ENCODE measurements at regions not wholly inside any gene's neighbourhood (a gene's known extent, or its start where the extent isn't known, plus 50 kb on each side); places are given as distances from the start of the nearest gene placed in this dataset.
A peak's percentile ranks its signal among the peaks of the same experiment; 100 is the strongest.

GRCh38 chr3:184466413-184466960 is 86.6 kb downstream of the CHRD start:
- peak; percentile 43 for DNase-seq (ENCODE audit: low spot score)
- Mint-ChIP-seq H3K4me1 (ENCODE audit: low read depth) (no peaks in the 10 kb centered on the region), H3K36me3 (ENCODE audit: low read depth) (no peaks in the 10 kb centered on the region), H3K27me3 (ENCODE audit: low read depth) (peaks cover 21% of the 10 kb centered on the region), H3K27ac (ENCODE audit: unreplicated experiment) (no peak overlapping the region), H3K4me3 (ENCODE audit: unreplicated experiment) (no peak overlapping the region), H3K9me3 (ENCODE audit: low read depth) (peaks cover 5% of the 10 kb centered on the region)
- TF ChIP-seq CTCF (IDR thresholded peaks at IDR 0.05), result no peak

- Mint-ChIP-seq H3K4me1 (ENCODE audit: low read depth) (no peaks in the 10 kb centered on the region), H3K9me3 (ENCODE audit: low read depth) (peaks cover 5% of the 10 kb centered on the region), H3K36me3 (ENCODE audit: low read depth) (no peaks in the 10 kb centered on the region), H3K27me3 (ENCODE audit: low read depth) (peaks cover 22% of the 10 kb centered on the region), H3K27ac (ENCODE audit: unreplicated experiment) (no peak overlapping the region), H3K4me3 (ENCODE audit: unreplicated experiment) (no peak overlapping the region)
- no peak for DNase-seq (ENCODE audit: low spot score)
- TF ChIP-seq CTCF (IDR thresholded peaks at IDR 0.05), result no peak
These were observed 87.3 kb downstream of the CHRD start for GRCh38 chr3:184467171-184467570.

- Mint-ChIP-seq H3K36me3 (ENCODE audit: low read depth) (peaks cover 1% of the 10 kb centered on the region), H3K27me3 (ENCODE audit: low read depth) (peaks cover 43% of the 10 kb centered on the region), H3K9me3 (ENCODE audit: low read depth) (peaks cover 10% of the 10 kb centered on the region), H3K27ac (ENCODE audit: unreplicated experiment) (no peak overlapping the region), H3K4me3 (ENCODE audit: unreplicated experiment) (no peak overlapping the region), H3K4me1 (ENCODE audit: low read depth) (no peaks in the 10 kb centered on the region)
- DNase-seq (ENCODE audit: low spot score), result no peak
- TF ChIP-seq CTCF (IDR thresholded peaks at IDR 0.05), result no peak
These were observed 90.7 kb downstream of the CHRD start for GRCh38 chr3:184470551-184470950.

- H3K4me1 Mint-ChIP-seq (ENCODE audit: low read depth), result no peaks in the 10 kb centered on the region
- no peak for TF ChIP-seq CTCF (IDR thresholded peaks at IDR 0.05)
- peaks cover 51% of the 10 kb centered on the region for H3K27me3 Mint-ChIP-seq (ENCODE audit: low read depth)
- no peak overlapping the region for H3K27ac Mint-ChIP-seq (ENCODE audit: unreplicated experiment)
- H3K4me3 Mint-ChIP-seq (ENCODE audit: unreplicated experiment), result no peak overlapping the region
- no peak for DNase-seq (ENCODE audit: low spot score)
- H3K9me3 Mint-ChIP-seq (ENCODE audit: low read depth), result peaks cover 14% of the 10 kb centered on the region
- H3K36me3 Mint-ChIP-seq (ENCODE audit: low read depth), result peaks cover 2% of the 10 kb centered on the region
These were observed 90.1 kb upstream of the EPHB3 start for GRCh38 chr3:184471439-184471838.

- H3K36me3 Mint-ChIP-seq (ENCODE audit: low read depth), result peaks cover 2% of the 10 kb centered on the region
- peaks cover 56% of the 10 kb centered on the region for H3K27me3 Mint-ChIP-seq (ENCODE audit: low read depth)
- H3K4me1 Mint-ChIP-seq (ENCODE audit: low read depth), result no peaks in the 10 kb centered on the region
- no peak for DNase-seq (ENCODE audit: low spot score)
- H3K27ac Mint-ChIP-seq (ENCODE audit: unreplicated experiment), result no peak overlapping the region
- H3K9me3 Mint-ChIP-seq (ENCODE audit: low read depth), result peaks cover 20% of the 10 kb centered on the region
- no peak for TF ChIP-seq CTCF (IDR thresholded peaks at IDR 0.05)
- H3K4me3 Mint-ChIP-seq (ENCODE audit: unreplicated experiment), result no peak overlapping the region
These were observed 88.7 kb upstream of the EPHB3 start for GRCh38 chr3:184472723-184473428.

Measured in chondrocyte (in vitro differentiated cells).